Endothelial cell of umbilical vein (primary cell): ENCODE measurements at regions not wholly inside any gene's neighbourhood (a gene's known extent, or its start where the extent isn't known, plus 50 kb on each side); places are given as distances from the start of the nearest gene placed in this dataset.

Experiments used
- BruUV-seq: library from RNA; stranded (reverse); fragments of 400-500 nt; replicated peaks from 2 replicates; lab custom pipeline; 2021; lab: Mats Ljungman, UMichigan
- CTCF ChIA-PET: fragments of 300-600, 350-600 bp; sonication (Branson Sonifier 250); formaldehyde crosslinking; loops from one replicate; lab custom pipeline; 2021; ENCODE audit warnings: antibody characterized with exemption, inconsistent platforms; lab: Charles Lee
- POLR2A ChIA-PET: fragments of 300-600, 350-600 bp; sonication (Branson Sonifier 250); formaldehyde crosslinking; loops from one replicate; lab custom pipeline; 2021; ENCODE audit warnings: antibody characterized with exemption, inconsistent platforms; lab: Charles Lee
- DNase-seq: peaks from one replicate; pipeline ENCODE4 v3.0.0-alpha.2; 2011; ENCODE audit warnings: low read depth, low spot score
- FAIRE-seq: peaks from 2 replicates; lab custom pipeline; 2011; peaks lifted over from hg19 to GRCh38; lab: Jason Lieb, UNC
- H2AFZ ChIP-seq: 2 replicates; pipeline ENCODE4 v1.6.0; 2012; ENCODE audit warnings: low read depth, low read length, control low read depth, inconsistent platforms
- H3K27ac ChIP-seq: 2 replicates; pipeline ENCODE4 v1.5.1; 2011; ENCODE audit warnings: low read depth, mild to moderate bottlenecking, control low read depth, low read length, moderate library complexity; ENCODE audit not compliant: insufficient read depth
- H3K27me3 ChIP-seq, 2 experiments: 2 replicates each; pipeline versions ENCODE4 v1.6.0 to v1.6.1; 2011; ENCODE audit warnings: low read length in 2 of 2, mixed read lengths in 1 of 2; ENCODE audit not compliant: control insufficient read depth in 2 of 2, insufficient read depth in 2 of 2
- H3K36me3 ChIP-seq, 2 experiments: 2 replicates in 1 of 2; 3 replicates in 1 of 2; pipeline ENCODE4 v1.5.1; 2011; ENCODE audit warnings: low read length in 2 of 2, mild to moderate bottlenecking in 1 of 2, moderate library complexity in 1 of 2; ENCODE audit not compliant: control insufficient read depth in 2 of 2, insufficient read depth in 2 of 2; ENCODE audit errors: extremely low read depth in 1 of 2
- H3K4me1 ChIP-seq: 3 replicates; pipeline ENCODE4 v1.5.1; 2011; ENCODE audit warnings: mild to moderate bottlenecking, low read length; ENCODE audit not compliant: control insufficient read depth, insufficient read depth; ENCODE audit errors: extremely low read depth
- H3K4me2 ChIP-seq: 2 replicates; pipeline ENCODE4 v1.6.1; 2011; ENCODE audit warnings: low read length, control low read depth, mixed read lengths; ENCODE audit not compliant: insufficient read depth
- H3K4me3 ChIP-seq, 3 experiments: fragments of 200-600 bp in 1 of 3; sonication (generic), shearing (Covaris generic) in 1 of 3; replicated peaks in 1 of 3; 2 replicates each; pipeline ENCODE4 v1.5.1; 2011 to 2016; ENCODE audit warnings: control low read depth in 3 of 3, low read length in 3 of 3, mild to moderate bottlenecking in 2 of 3, inconsistent platforms in 1 of 3, low read depth in 1 of 3, moderate library complexity in 1 of 3; ENCODE audit not compliant: insufficient read depth in 1 of 3
- H3K79me2 ChIP-seq: 2 replicates; pipeline ENCODE4 v1.6.0; 2012; ENCODE audit warnings: low read length, inconsistent platforms; ENCODE audit not compliant: control insufficient read depth, insufficient read depth
- H3K9ac ChIP-seq: replicated peaks from 2 replicates; pipeline ENCODE3; 2011; ENCODE audit warnings: low read length, control low read depth; ENCODE audit not compliant: insufficient read depth; ENCODE audit errors: extremely low read depth
- H3K9me1 ChIP-seq: replicated peaks from 3 replicates; pipeline ENCODE4 v1.6.0; 2011; ENCODE audit warnings: mild to moderate bottlenecking, low read length; ENCODE audit not compliant: control insufficient read depth, insufficient read depth; ENCODE audit errors: extremely low read depth
- H3K9me3 ChIP-seq: replicated peaks from 2 replicates; pipeline ENCODE4 v1.5.1; 2012; ENCODE audit warnings: low read length, inconsistent platforms; ENCODE audit not compliant: control insufficient read depth, insufficient read depth
- H4K20me1 ChIP-seq: replicated peaks from 2 replicates; pipeline ENCODE3; 2011; ENCODE audit warnings: mild to moderate bottlenecking, low read length; ENCODE audit not compliant: control insufficient read depth, insufficient read depth; ENCODE audit errors: extremely low read depth
- EZH2 ChIP-seq: IDR thresholded peaks from 2 replicates; pipeline ENCODE4 v1.6.1; 2012; ENCODE audit warnings: borderline replicate concordance, low read depth, mild to moderate bottlenecking, moderate library complexity, low read length, inconsistent platforms; ENCODE audit not compliant: severe bottlenecking
- FOS ChIP-seq: IDR thresholded peaks from 2 replicates; pipeline ENCODE4 v1.6.1; 2011; ENCODE audit warnings: mild to moderate bottlenecking, low read length, moderate library complexity, borderline replicate concordance; ENCODE audit not compliant: insufficient read depth
- GATA2 ChIP-seq: IDR thresholded peaks from 2 replicates; pipeline ENCODE4 v1.7.0; 2011; ENCODE audit warnings: low read depth, mild to moderate bottlenecking, moderate library complexity, mixed read lengths, low read length; ENCODE audit not compliant: insufficient read length, insufficient read depth
- JUN ChIP-seq: IDR thresholded peaks from 2 replicates; pipeline ENCODE4 v1.6.1; 2011; ENCODE audit warnings: borderline replicate concordance, low read depth; ENCODE audit not compliant: insufficient read length, insufficient read depth
- MYC ChIP-seq: IDR thresholded peaks from one replicate; pipeline ENCODE4 v1.6.1; 2011; ENCODE audit warnings: mild to moderate bottlenecking, low read depth, low read length
- POLR2A ChIP-seq: IDR thresholded peaks from 2 replicates; pipeline ENCODE4 v1.6.1; 2012; ENCODE audit warnings: low read depth, mild to moderate bottlenecking, control low read depth, low read length
- POLR2AphosphoS5 ChIP-seq: IDR thresholded peaks from 2 replicates; pipeline ENCODE4 v1.6.1; 2012; ENCODE audit warnings: low read depth, mild to moderate bottlenecking, control low read depth, low read length, moderate library complexity; ENCODE audit not compliant: insufficient read depth
- dilution Hi-C: fragments of 300-500 bp; cut with MboI; formaldehyde crosslinking; loops from one replicate; pipeline ENCODE4 v1.15.0; 2019; ENCODE audit warnings: low sequenced_read_pairs; ENCODE audit not compliant: extremely low pct_ligation_motif_present
- intact Hi-C: fragments of 100-400 bp; cut with micrococcal nuclease; formaldehyde crosslinking; loops from one replicate; pipeline ENCODE4 v1.10.0; 2022
- TF ChIP-seq, protein P1 (sequence below): IDR thresholded peaks from 2 replicates; pipeline ENCODE4 v1.6.1; 2011; ENCODE audit not compliant: insufficient read depth, insufficient read length
- TF ChIP-seq, protein P2 (sequence below), 2 donors: IDR thresholded peaks; 1 replicate in 1 of 2; 2 replicates in 1 of 2; pipeline ENCODE4 v1.5.1; 2011; ENCODE audit warnings: low read length in 2 of 2, mild to moderate bottlenecking in 2 of 2, moderate library complexity in 2 of 2, control low read depth in 1 of 2, inconsistent platforms in 1 of 2, low read depth in 1 of 2; ENCODE audit not compliant: insufficient read depth in 1 of 2; ENCODE audit errors: extremely low read depth in 1 of 2

DNA sequence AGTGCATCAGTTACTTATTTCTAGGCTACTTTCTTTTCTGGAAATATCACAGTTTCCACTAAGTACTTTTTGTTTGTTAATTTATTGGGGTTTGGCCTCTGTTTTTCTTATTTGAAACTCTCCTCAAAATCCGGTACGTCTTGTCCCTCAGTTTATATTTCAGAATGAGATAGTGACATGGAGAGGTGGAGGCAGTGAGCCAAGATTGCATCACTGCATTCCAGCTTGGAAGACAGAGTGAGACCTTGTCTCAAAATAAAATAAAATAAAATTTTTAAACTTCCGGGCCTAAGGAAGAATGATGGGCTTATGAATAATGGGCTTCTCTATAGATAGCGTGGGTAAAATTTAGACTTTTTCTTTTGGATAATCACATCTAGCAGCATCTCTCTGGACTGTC is 567.8 kb downstream of the TRIML1 start:
- no peaks in the 10 kb centered on the region for H3K9me1 ChIP-seq
- no peaks in the 10 kb centered on the region for H3K4me1 ChIP-seq
- H3K4me3 ChIP-seq: no peak overlapping the region
- no peaks in the 10 kb centered on the region for H4K20me1 ChIP-seq
- no peak for DNase-seq
- TF ChIP-seq EZH2 (no peak), FOS (no peak), MYC (no peak), GATA2 (no peak), POLR2AphosphoS5 (no peak), JUN (no peak), POLR2A (no peak)
- TF ChIP-seq, protein P1, sequence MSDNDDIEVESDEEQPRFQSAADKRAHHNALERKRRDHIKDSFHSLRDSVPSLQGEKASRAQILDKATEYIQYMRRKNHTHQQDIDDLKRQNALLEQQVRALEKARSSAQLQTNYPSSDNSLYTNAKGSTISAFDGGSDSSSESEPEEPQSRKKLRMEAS: no peak
- TF ChIP-seq, protein P2, sequence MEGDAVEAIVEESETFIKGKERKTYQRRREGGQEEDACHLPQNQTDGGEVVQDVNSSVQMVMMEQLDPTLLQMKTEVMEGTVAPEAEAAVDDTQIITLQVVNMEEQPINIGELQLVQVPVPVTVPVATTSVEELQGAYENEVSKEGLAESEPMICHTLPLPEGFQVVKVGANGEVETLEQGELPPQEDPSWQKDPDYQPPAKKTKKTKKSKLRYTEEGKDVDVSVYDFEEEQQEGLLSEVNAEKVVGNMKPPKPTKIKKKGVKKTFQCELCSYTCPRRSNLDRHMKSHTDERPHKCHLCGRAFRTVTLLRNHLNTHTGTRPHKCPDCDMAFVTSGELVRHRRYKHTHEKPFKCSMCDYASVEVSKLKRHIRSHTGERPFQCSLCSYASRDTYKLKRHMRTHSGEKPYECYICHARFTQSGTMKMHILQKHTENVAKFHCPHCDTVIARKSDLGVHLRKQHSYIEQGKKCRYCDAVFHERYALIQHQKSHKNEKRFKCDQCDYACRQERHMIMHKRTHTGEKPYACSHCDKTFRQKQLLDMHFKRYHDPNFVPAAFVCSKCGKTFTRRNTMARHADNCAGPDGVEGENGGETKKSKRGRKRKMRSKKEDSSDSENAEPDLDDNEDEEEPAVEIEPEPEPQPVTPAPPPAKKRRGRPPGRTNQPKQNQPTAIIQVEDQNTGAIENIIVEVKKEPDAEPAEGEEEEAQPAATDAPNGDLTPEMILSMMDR (IDR thresholded peaks at IDR 0.05; ENCODE audit: extremely low read depth in 1 of 2, insufficient read depth in 1 of 2, low read depth in 1 of 2, low read length in 2 of 2): no peak
- H3K79me2 ChIP-seq: no peaks in the 10 kb centered on the region
- no peak overlapping the region for H3K9ac ChIP-seq
- ChIA-PET CTCF (no interaction called here), POLR2A (no interaction called here)
- H3K27me3 ChIP-seq: no peaks in the 10 kb centered on the region
- no TSS peak for BruUV-seq
- H3K4me2 ChIP-seq: no peak overlapping the region
- no peak for FAIRE-seq
- no peak overlapping the region for H2AFZ ChIP-seq
- no peaks in the 10 kb centered on the region for H3K36me3 ChIP-seq
- H3K27ac ChIP-seq: no peak overlapping the region
- intact Hi-C loops: no loop called here
- dilution Hi-C loops: no loop called here
- peaks cover 5% of the 10 kb centered on the region for H3K9me3 ChIP-seq
